SKM-1 (cell line): ENCODE measurements at regions not wholly inside any gene's neighbourhood (a gene's known extent, or its start where the extent isn't known, plus 50 kb on each side); places are given as distances from the start of the nearest gene placed in this dataset.

Experiments used
- DNase-seq: peaks from one replicate; lab custom pipeline; 2025; ENCODE audit not compliant: unreplicated experiment; lab: John Stamatoyannopoulos, UW

- DNase-seq = no peak
Observed at GRCh38 chr5:174307031-174307408, 261.5 kb downstream of the NSG2 start.

- no peak for DNase-seq
Observed at GRCh38 chr5:174307656-174308271, 262.3 kb downstream of the NSG2 start.

GRCh38 chr5:174309131-174309795, 263.8 kb downstream of the NSG2 start:
- no peak for DNase-seq

- DNase-seq = no peak
Observed at GRCh38 chr5:174310243-174310642, 264.7 kb downstream of the NSG2 start.

- no peak for DNase-seq
Observed at GRCh38 chr5:174310706-174311105, 265.2 kb downstream of the NSG2 start.

DNA sequence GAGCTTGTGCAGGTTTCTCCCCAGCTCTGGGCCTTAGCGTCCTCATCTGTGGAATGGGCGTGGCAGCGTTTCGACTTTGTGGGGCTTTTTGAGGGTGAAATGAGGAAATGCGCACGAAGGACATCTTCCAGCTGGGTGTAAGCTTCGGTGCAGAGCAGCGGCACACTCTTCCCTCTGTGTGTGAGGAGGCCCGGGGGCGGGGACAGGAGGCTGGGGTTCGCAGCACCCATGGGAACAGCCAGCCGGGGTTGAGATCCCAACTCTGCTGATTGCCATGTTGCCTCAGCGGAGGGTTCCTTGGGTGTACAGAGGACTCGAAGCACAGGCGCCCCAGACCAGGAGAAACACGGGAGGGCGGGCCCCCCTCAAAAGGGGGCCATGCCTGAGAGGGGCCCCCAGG, 265.6 kb downstream of the NSG2 start:
- no peak for DNase-seq

GRCh38 chr5:174311531-174312269, 266.2 kb downstream of the NSG2 start:
- peak; percentile 7 for DNase-seq

GRCh38 chr5:174312270-174312617, 266.7 kb downstream of the NSG2 start:
- no peak for DNase-seq

- DNase-seq = no peak
Observed at GRCh38 chr5:174312641-174313040, 267.1 kb downstream of the NSG2 start.

DNA sequence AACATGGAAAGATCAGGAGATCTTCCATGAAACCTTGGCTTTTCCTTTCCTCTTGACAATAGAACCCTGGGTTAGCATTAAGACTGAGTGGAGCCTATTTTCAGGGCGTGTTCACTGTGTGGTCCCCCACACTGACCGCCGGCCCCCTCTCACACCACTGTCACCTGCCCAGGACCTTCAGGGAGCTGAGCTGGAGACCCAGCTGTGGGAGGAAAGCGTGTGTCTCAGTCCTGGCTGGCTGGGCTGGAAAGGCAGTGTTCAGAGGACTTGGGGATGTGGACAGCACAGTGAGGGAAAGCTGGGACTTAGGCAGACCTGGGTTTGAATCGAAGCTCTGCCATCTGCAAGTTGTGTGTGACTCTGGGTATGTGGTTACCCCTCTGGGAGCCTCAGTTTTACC, 268.1 kb downstream of the NSG2 start:
- DNase-seq = no peak

DNA sequence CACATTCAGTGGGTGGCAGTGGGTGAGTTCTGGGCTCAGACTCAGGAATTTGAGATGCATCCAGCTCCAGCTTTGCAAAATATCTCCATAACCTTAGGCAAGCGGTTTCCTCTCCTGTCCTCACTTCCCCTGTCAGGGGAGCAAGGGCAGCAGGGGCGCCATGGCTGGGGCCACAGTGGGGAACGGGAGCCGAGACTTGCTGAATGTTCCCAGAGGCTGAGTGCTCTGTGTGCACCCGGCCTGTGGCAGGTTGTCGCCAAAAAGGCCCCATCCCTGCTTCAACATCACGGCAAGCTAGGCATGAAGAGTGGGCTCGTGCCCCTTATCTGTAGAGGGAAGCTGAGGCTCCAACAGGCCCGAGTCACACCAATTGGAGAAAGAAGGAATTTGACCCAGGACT, 268.8 kb downstream of the NSG2 start:
- no peak for DNase-seq

DNA sequence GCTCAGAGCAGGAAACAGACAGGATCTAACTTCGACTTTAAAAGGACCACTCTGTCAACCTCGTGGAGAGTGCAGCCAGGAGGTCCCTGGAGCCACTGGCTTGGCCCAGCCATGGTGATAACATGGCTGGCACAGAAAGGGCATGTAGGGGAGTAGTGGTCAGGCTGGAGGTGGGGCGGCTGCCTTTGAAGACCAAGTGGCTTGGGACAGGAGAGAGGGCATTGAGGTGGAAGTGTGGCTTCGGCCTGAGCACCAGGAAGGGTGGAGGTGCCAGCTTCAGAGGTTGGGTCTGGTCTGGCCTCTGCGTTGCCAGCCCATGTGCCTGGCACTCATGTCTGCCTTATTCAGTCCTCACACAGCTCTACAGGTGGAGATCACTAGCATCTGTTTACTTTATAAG, 270.0 kb downstream of the NSG2 start:
- DNase-seq = no peak

DNA sequence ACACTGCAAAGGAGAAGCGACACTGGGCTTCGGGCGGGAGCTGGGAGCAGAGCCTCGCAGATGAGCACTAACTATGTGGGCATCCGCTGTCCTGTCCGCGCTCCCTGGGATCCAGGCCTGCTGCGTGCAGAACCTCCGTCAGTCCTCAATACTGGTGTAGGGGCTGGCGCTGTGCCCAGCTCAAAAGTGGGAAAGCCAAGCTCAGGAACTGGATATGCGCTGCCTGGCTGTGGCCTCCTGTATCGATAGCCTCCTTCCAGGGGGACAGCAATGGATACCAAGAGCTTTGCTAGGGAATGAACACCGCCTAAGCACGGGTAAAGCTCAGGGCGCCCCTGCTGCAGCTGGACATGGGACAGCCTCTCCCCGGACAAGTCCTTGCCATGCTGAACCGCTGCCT, 270.4 kb downstream of the NSG2 start:
- no peak for DNase-seq

- DNase-seq = no peak
Observed at GRCh38 chr5:174316326-174316725, 270.8 kb downstream of the NSG2 start.

GRCh38 chr5:174317256-174317894, 271.9 kb downstream of the NSG2 start:
- DNase-seq = no peak

GRCh38 chr5:174318578-174318977, 273.1 kb downstream of the NSG2 start:
- DNase-seq = no peak

GRCh38 chr5:174319551-174319950, 274.0 kb downstream of the NSG2 start:
- no peak for DNase-seq

GRCh38 chr5:174320051-174320450, 274.5 kb downstream of the NSG2 start:
- no peak for DNase-seq

GRCh38 chr5:174323878-174324281, 278.4 kb downstream of the NSG2 start:
- no peak for DNase-seq

GRCh38 chr5:174324680-174325079, 279.2 kb downstream of the NSG2 start:
- no peak for DNase-seq

- no peak for DNase-seq
Observed at GRCh38 chr5:174325431-174325830, 279.9 kb downstream of the NSG2 start.

- no peak for DNase-seq
Observed at GRCh38 chr5:174325961-174326360, 280.5 kb downstream of the NSG2 start.
